GM23338 (cell line): ENCODE measurements at regions not wholly inside any gene's neighbourhood (a gene's known extent, or its start where the extent isn't known, plus 50 kb on each side); places are given as distances from the start of the nearest gene placed in this dataset.

Source experiments
- ATAC-seq: fragments of 200-7000 bp; cut with Tn5 transposase; 3 replicates; pipeline ENCODE4 v1.9.1; 2020
- DNase-seq: peaks from one replicate; pipeline ENCODE4 v3.0.0-alpha.2; 2015; ENCODE audit warnings: low spot score
- H2AFZ ChIP-seq: fragments of 200-600 bp; sonication (generic); 2 replicates; pipeline ENCODE4 v1.8.0; 2016; ENCODE audit warnings: antibody characterized with exemption, mild to moderate bottlenecking, moderate library complexity
- H3F3A ChIP-seq: fragments of 200-600 bp; sonication (generic); replicated peaks from 2 replicates; pipeline ENCODE4 v1.8.0; 2017; ENCODE audit warnings: antibody characterized with exemption, mixed run types, low read depth
- H3K27ac ChIP-seq: fragments of 200-600 bp; sonication (generic); 2 replicates; pipeline ENCODE4 v1.6.1; 2016; ENCODE audit warnings: low read depth
- H3K27me3 ChIP-seq: fragments of 200-600 bp; sonication (generic); 2 replicates; pipeline ENCODE4 v1.8.0; 2016; ENCODE audit warnings: mild to moderate bottlenecking, mixed run types, moderate library complexity; ENCODE audit not compliant: insufficient read depth
- H3K36me3 ChIP-seq: fragments of 200-600 bp; sonication (generic); 2 replicates; pipeline ENCODE4 v1.8.0; 2016; ENCODE audit warnings: mild to moderate bottlenecking; ENCODE audit not compliant: insufficient read depth
- H3K4me1 ChIP-seq: fragments of 200-600 bp; sonication (generic); 2 replicates; pipeline ENCODE4 v1.8.0; 2016; ENCODE audit warnings: mild to moderate bottlenecking, moderate library complexity; ENCODE audit not compliant: insufficient read depth
- H3K4me2 ChIP-seq: fragments of 200-600 bp; sonication (generic); 2 replicates; pipeline ENCODE4 v1.7.1; 2017; ENCODE audit warnings: mixed run types
- H3K4me3 ChIP-seq: fragments of 200-600 bp; sonication (generic); 2 replicates; pipeline ENCODE4 v1.6.1; 2016; ENCODE audit warnings: mixed run types
- H3K79me2 ChIP-seq: fragments of 200-600 bp; sonication (generic); replicated peaks from 2 replicates; pipeline ENCODE4 v1.8.0; 2017; ENCODE audit warnings: mild to moderate bottlenecking; ENCODE audit not compliant: insufficient read depth
- H3K9me2 ChIP-seq: fragments of 200-600 bp; sonication (generic); 2 replicates; pipeline ENCODE4 v1.8.0; 2017; ENCODE audit not compliant: insufficient read depth
- H4K20me1 ChIP-seq: fragments of 200-600 bp; sonication (generic); replicated peaks from 2 replicates; pipeline ENCODE4 v1.8.0; 2017; ENCODE audit warnings: mild to moderate bottlenecking; ENCODE audit not compliant: insufficient read depth
- H3K27ac Mint-ChIP-seq: 2 replicates; pipeline ENCODE4 v1.8.0; 2020; ENCODE audit warnings: inconsistent platforms, mild to moderate bottlenecking, moderate library complexity, mixed read lengths
- H3K27me3 Mint-ChIP-seq: 3 replicates; pipeline ENCODE4 v1.8.0; 2022; ENCODE audit warnings: low read depth, mild to moderate bottlenecking, moderate library complexity, mixed read lengths, inconsistent platforms; ENCODE audit not compliant: insufficient read depth, poor library complexity
- H3K36me3 Mint-ChIP-seq: 3 replicates; pipeline ENCODE4 v1.8.0; 2021; ENCODE audit warnings: low read depth, mild to moderate bottlenecking, inconsistent platforms, moderate library complexity, mixed read lengths
- H3K4me1 Mint-ChIP-seq: 3 replicates; pipeline ENCODE4 v1.8.0; 2020; ENCODE audit warnings: mild to moderate bottlenecking, inconsistent platforms, mixed read lengths
- H3K4me3 Mint-ChIP-seq: 3 replicates; pipeline ENCODE4 v1.8.0; 2021; ENCODE audit warnings: moderate library complexity, mild to moderate bottlenecking, inconsistent platforms, mixed read lengths
- H3K9me3 Mint-ChIP-seq: 3 replicates; pipeline ENCODE4 v1.8.0; 2020; ENCODE audit warnings: moderate library complexity, mild to moderate bottlenecking, inconsistent platforms, mixed read lengths
- JUNB ChIP-seq: IDR thresholded peaks from one replicate; pipeline ENCODE4 v1.6.1; 2016; ENCODE audit warnings: antibody characterized with exemption; ENCODE audit not compliant: unreplicated experiment
- STAT1 ChIP-seq: IDR thresholded peaks from one replicate; pipeline ENCODE4 v1.6.1; 2016; ENCODE audit warnings: antibody characterized with exemption; ENCODE audit not compliant: unreplicated experiment
- TF ChIP-seq, protein P1 (sequence below): fragments of 250-450 bp; sonication (Bioruptor Pico); IDR thresholded peaks from 2 replicates; pipeline ENCODE4 v1.5.0; 2020; ENCODE audit warnings: mild to moderate bottlenecking, moderate library complexity
- TF ChIP-seq, protein P2 (sequence below), 2 experiments: fragments of 200-600 bp in 1 of 2; sonication (generic) in 1 of 2; conservative IDR thresholded peaks; 2 replicates each; pipeline versions ENCODE4 v1.5.1 to v1.6.1; 2016 to 2017; ENCODE audit warnings: antibody characterized with exemption in 2 of 2, low read depth in 2 of 2, mild to moderate bottlenecking in 2 of 2, moderate library complexity in 1 of 2
- TF ChIP-seq, protein P3 (sequence below): IDR thresholded peaks from one replicate; pipeline ENCODE4 v1.6.1; 2018; ENCODE audit warnings: antibody characterized with exemption; ENCODE audit not compliant: unreplicated experiment

DNA sequence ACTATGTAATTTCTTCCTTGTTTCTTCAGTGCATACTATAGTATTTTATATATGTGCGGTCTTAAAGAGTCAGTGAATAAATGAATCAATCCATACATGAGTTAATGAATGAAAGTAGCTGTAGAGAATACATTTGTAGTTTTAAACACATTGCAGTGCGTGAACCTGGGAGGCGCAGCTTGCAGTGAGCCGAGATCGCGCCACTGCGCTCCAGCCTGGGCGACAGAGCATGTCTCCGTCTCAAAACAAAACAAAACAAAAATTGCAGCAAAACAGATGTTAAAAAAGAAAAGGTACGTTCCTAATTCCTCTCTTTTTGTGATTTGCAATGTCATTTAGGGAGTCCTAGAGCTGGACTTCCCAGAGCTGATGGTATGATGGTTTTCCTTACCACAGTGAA lies 1144.8 kb upstream of the FANCL start (continued):
- TF ChIP-seq, protein P1, sequence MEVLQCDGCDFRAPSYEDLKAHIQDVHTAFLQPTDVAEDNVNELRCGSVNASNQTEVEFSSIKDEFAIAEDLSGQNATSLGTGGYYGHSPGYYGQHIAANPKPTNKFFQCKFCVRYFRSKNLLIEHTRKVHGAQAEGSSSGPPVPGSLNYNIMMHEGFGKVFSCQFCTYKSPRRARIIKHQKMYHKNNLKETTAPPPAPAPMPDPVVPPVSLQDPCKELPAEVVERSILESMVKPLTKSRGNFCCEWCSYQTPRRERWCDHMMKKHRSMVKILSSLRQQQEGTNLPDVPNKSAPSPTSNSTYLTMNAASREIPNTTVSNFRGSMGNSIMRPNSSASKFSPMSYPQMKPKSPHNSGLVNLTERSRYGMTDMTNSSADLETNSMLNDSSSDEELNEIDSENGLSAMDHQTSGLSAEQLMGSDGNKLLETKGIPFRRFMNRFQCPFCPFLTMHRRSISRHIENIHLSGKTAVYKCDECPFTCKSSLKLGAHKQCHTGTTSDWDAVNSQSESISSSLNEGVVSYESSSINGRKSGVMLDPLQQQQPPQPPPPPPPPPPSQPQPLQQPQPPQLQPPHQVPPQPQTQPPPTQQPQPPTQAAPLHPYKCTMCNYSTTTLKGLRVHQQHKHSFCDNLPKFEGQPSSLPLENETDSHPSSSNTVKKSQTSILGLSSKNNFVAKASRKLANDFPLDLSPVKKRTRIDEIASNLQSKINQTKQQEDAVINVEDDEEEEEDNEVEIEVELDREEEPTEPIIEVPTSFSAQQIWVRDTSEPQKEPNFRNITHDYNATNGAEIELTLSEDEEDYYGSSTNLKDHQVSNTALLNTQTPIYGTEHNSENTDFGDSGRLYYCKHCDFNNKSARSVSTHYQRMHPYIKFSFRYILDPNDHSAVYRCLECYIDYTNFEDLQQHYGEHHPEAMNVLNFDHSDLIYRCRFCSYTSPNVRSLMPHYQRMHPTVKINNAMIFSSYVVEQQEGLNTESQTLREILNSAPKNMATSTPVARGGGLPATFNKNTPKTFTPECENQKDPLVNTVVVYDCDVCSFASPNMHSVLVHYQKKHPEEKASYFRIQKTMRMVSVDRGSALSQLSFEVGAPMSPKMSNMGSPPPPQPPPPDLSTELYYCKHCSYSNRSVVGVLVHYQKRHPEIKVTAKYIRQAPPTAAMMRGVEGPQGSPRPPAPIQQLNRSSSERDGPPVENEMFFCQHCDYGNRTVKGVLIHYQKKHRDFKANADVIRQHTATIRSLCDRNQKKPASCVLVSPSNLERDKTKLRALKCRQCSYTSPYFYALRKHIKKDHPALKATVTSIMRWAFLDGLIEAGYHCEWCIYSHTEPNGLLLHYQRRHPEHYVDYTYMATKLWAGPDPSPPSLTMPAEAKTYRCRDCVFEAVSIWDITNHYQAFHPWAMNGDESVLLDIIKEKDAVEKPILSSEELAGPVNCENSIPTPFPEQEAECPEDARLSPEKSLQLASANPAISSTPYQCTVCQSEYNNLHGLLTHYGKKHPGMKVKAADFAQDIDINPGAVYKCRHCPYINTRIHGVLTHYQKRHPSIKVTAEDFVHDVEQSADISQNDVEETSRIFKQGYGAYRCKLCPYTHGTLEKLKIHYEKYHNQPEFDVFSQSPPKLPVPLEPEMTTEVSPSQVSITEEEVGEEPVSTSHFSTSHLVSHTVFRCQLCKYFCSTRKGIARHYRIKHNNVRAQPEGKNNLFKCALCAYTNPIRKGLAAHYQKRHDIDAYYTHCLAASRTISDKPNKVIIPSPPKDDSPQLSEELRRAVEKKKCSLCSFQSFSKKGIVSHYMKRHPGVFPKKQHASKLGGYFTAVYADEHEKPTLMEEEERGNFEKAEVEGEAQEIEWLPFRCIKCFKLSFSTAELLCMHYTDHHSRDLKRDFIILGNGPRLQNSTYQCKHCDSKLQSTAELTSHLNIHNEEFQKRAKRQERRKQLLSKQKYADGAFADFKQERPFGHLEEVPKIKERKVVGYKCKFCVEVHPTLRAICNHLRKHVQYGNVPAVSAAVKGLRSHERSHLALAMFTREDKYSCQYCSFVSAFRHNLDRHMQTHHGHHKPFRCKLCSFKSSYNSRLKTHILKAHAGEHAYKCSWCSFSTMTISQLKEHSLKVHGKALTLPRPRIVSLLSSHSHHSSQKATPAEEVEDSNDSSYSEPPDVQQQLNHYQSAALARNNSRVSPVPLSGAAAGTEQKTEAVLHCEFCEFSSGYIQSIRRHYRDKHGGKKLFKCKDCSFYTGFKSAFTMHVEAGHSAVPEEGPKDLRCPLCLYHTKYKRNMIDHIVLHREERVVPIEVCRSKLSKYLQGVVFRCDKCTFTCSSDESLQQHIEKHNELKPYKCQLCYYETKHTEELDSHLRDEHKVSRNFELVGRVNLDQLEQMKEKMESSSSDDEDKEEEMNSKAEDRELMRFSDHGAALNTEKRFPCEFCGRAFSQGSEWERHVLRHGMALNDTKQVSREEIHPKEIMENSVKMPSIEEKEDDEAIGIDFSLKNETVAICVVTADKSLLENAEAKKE (CRISPR knock-in tag), result no peak
- TF ChIP-seq JUNB (no peak), STAT1 (no peak)
- TF ChIP-seq, protein P2, sequence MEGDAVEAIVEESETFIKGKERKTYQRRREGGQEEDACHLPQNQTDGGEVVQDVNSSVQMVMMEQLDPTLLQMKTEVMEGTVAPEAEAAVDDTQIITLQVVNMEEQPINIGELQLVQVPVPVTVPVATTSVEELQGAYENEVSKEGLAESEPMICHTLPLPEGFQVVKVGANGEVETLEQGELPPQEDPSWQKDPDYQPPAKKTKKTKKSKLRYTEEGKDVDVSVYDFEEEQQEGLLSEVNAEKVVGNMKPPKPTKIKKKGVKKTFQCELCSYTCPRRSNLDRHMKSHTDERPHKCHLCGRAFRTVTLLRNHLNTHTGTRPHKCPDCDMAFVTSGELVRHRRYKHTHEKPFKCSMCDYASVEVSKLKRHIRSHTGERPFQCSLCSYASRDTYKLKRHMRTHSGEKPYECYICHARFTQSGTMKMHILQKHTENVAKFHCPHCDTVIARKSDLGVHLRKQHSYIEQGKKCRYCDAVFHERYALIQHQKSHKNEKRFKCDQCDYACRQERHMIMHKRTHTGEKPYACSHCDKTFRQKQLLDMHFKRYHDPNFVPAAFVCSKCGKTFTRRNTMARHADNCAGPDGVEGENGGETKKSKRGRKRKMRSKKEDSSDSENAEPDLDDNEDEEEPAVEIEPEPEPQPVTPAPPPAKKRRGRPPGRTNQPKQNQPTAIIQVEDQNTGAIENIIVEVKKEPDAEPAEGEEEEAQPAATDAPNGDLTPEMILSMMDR (conservative IDR thresholded peaks at IDR 0.05; ENCODE audit: low read depth in 2 of 2), result no peak

DNA sequence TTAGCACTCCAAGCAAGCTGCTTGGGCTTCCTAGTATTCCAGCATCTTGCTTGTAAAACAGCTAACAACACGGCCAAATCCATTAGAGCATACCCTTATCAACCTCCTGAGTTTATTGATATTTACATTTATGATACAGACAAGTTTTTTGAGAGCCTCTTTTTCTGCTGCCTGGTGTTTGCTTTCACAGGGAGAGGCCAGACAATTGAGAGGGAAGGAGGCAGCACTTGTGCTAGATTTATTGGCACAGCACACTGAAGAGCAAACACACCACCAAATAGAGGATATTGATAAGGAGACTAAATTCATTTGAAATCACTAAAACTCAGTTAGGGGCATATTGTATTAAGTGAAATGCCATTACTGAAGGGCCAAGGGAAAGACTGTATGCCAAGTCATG lies 1142.3 kb upstream of the FANCL start:
- DNase-seq, result no peak
- Histone ChIP-seq H3F3A (no peaks in the 10 kb centered on the region), H3K9me2 (no peaks in the 10 kb centered on the region), H3K4me2 (no peak overlapping the region), H3K36me3 (no peaks in the 10 kb centered on the region), H3K4me3 (no peak overlapping the region), H3K27me3 (no peaks in the 10 kb centered on the region), H3K79me2 (no peaks in the 10 kb centered on the region), H2AFZ (no peak overlapping the region), H3K4me1 (no peaks in the 10 kb centered on the region), H3K27ac (no peak overlapping the region), H4K20me1 (no peaks in the 10 kb centered on the region)
- Mint-ChIP-seq H3K4me3 (no peak overlapping the region), H3K27ac (no peak overlapping the region), H3K4me1 (no peaks in the 10 kb centered on the region), H3K27me3 (no peaks in the 10 kb centered on the region), H3K36me3 (no peaks in the 10 kb centered on the region), H3K9me3 (no peaks in the 10 kb centered on the region)
- ATAC-seq, result no peak
- TF ChIP-seq, protein P2 (conservative IDR thresholded peaks at IDR 0.05; ENCODE audit: low read depth in 2 of 2), result no peak
- TF ChIP-seq, protein P3, sequence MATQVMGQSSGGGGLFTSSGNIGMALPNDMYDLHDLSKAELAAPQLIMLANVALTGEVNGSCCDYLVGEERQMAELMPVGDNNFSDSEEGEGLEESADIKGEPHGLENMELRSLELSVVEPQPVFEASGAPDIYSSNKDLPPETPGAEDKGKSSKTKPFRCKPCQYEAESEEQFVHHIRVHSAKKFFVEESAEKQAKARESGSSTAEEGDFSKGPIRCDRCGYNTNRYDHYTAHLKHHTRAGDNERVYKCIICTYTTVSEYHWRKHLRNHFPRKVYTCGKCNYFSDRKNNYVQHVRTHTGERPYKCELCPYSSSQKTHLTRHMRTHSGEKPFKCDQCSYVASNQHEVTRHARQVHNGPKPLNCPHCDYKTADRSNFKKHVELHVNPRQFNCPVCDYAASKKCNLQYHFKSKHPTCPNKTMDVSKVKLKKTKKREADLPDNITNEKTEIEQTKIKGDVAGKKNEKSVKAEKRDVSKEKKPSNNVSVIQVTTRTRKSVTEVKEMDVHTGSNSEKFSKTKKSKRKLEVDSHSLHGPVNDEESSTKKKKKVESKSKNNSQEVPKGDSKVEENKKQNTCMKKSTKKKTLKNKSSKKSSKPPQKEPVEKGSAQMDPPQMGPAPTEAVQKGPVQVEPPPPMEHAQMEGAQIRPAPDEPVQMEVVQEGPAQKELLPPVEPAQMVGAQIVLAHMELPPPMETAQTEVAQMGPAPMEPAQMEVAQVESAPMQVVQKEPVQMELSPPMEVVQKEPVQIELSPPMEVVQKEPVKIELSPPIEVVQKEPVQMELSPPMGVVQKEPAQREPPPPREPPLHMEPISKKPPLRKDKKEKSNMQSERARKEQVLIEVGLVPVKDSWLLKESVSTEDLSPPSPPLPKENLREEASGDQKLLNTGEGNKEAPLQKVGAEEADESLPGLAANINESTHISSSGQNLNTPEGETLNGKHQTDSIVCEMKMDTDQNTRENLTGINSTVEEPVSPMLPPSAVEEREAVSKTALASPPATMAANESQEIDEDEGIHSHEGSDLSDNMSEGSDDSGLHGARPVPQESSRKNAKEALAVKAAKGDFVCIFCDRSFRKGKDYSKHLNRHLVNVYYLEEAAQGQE, result no peak
